ENCODE measurements at regions not wholly inside any gene's neighbourhood (a gene's known extent, or its start where the extent isn't known, plus 50 kb on each side); places are given as distances from the start of the nearest gene placed in this dataset.

- H3K36me3 ChIP-seq (replicated peaks; ENCODE audit: low read depth, low read length), result no peaks in the 10 kb centered on the region
- no peaks in the 10 kb centered on the region for H3K79me2 ChIP-seq (ENCODE audit: low read length)
- H3K9ac ChIP-seq (ENCODE audit: low read length), result no peak overlapping the region
- no peaks in the 10 kb centered on the region for H3K27me3 ChIP-seq (ENCODE audit: low read depth, low read length)
- H3K27ac ChIP-seq (ENCODE audit: low read length), result no peak overlapping the region
- H2AFZ ChIP-seq (ENCODE audit: low read depth, low read length), result no peak overlapping the region
- no peak overlapping the region for H3K4me3 ChIP-seq (ENCODE audit: low read length)
- H3K4me2 ChIP-seq (ENCODE audit: low read length), result no peak overlapping the region
- no peak for TF ChIP-seq CTCF (IDR thresholded peaks at IDR 0.05; ENCODE audit: low read depth, low read length)
- no peak for TF ChIP-seq EZH2phosphoT487 (IDR thresholded peaks at IDR 0.05; ENCODE audit: low read depth)
- no peaks in the 10 kb centered on the region for H4K20me1 ChIP-seq (ENCODE audit: insufficient read depth, low read length)
- H3K4me1 ChIP-seq (ENCODE audit: low read length), result no peaks in the 10 kb centered on the region
- no peaks in the 10 kb centered on the region for H3K9me3 ChIP-seq (ENCODE audit: insufficient read depth, low read length)
Measured at GRCh38 chr15:95170561-95171380, 939.4 kb downstream of the MCTP2 start.

- TF ChIP-seq CTCF (IDR thresholded peaks at IDR 0.05; ENCODE audit: low read depth, low read length) (no peak), EZH2phosphoT487 (IDR thresholded peaks at IDR 0.05; ENCODE audit: low read depth) (no peak)
- Histone ChIP-seq H3K4me3 (ENCODE audit: low read length) (no peak overlapping the region), H3K36me3 (replicated peaks; ENCODE audit: low read depth, low read length) (no peaks in the 10 kb centered on the region)
Measured at GRCh38 chr15:95171564-95171963, 940.2 kb downstream of the MCTP2 start.

GRCh38 chr15:95174301-95175259 is 943.2 kb downstream of the MCTP2 start:
- Histone ChIP-seq H2AFZ (ENCODE audit: low read depth, low read length) (no peak overlapping the region), H3K4me2 (ENCODE audit: low read length) (no peak overlapping the region), H3K79me2 (ENCODE audit: low read length) (no peaks in the 10 kb centered on the region), H3K9me3 (ENCODE audit: insufficient read depth, low read length) (no peaks in the 10 kb centered on the region), H4K20me1 (ENCODE audit: insufficient read depth, low read length) (no peaks in the 10 kb centered on the region), H3K9ac (ENCODE audit: low read length) (no peak overlapping the region), H3K4me3 (ENCODE audit: low read length) (no peak overlapping the region), H3K36me3 (replicated peaks; ENCODE audit: low read depth, low read length) (no peaks in the 10 kb centered on the region), H3K27me3 (ENCODE audit: low read depth, low read length) (no peaks in the 10 kb centered on the region), H3K4me1 (ENCODE audit: low read length) (no peaks in the 10 kb centered on the region), H3K27ac (ENCODE audit: low read length) (no peak overlapping the region)
- TF ChIP-seq EZH2phosphoT487 (IDR thresholded peaks at IDR 0.05; ENCODE audit: low read depth) (no peak), CTCF (IDR thresholded peaks at IDR 0.05; ENCODE audit: low read depth, low read length) (no peak)

More at GRCh38 chr15:95171564-95171963, 940.2 kb downstream of the MCTP2 start:
- H3K27ac ChIP-seq (ENCODE audit: low read length), result no peak overlapping the region
- no peak overlapping the region for H3K9ac ChIP-seq (ENCODE audit: low read length)
- H3K79me2 ChIP-seq (ENCODE audit: low read length), result no peaks in the 10 kb centered on the region
- H3K27me3 ChIP-seq (ENCODE audit: low read depth, low read length), result no peaks in the 10 kb centered on the region
- H3K4me1 ChIP-seq (ENCODE audit: low read length), result no peaks in the 10 kb centered on the region
- no peak overlapping the region for H2AFZ ChIP-seq (ENCODE audit: low read depth, low read length)
- H3K4me2 ChIP-seq (ENCODE audit: low read length), result no peak overlapping the region
- no peaks in the 10 kb centered on the region for H3K9me3 ChIP-seq (ENCODE audit: insufficient read depth, low read length)
- H4K20me1 ChIP-seq (ENCODE audit: insufficient read depth, low read length), result no peaks in the 10 kb centered on the region

All from OCI-LY3 (cell line).